GM19463 (cell line): ENCODE measurements at regions not wholly inside any gene's neighbourhood (a gene's known extent, or its start where the extent isn't known, plus 50 kb on each side); places are given as distances from the start of the nearest gene placed in this dataset.
"Not testable (repeated sequence)": the region's sequence is repeated elsewhere in the genome, so short reads cannot be mapped to it uniquely, and the experiment has no call there.

ENCODE experiments used
- ATAC-seq: cut with Tn5 transposase; IDR thresholded peaks from one replicate; pipeline ENCODE4 v1.9.1; 2021; ENCODE audit warnings: mild to moderate bottlenecking, moderate library complexity; ENCODE audit not compliant: unreplicated experiment

GRCh38 chr18:39190508-39190907, 1624.9 kb upstream of the CELF4 start:
- peak; percentile 42 for ATAC-seq

- no peak for ATAC-seq
Measured at GRCh38 chr18:39188278-39188677, 1622.7 kb upstream of the CELF4 start.

GRCh38 chr18:39186008-39186407, 1620.4 kb upstream of the CELF4 start:
- peak; percentile 57 for ATAC-seq

- ATAC-seq: no peak
Measured at GRCh38 chr18:39184176-39184575, 1618.6 kb upstream of the CELF4 start.

- no peak for ATAC-seq
Measured at GRCh38 chr18:39178166-39178565, 1612.6 kb upstream of the CELF4 start.

- no peak for ATAC-seq
Measured at GRCh38 chr18:39172695-39173421, 1607.3 kb upstream of the CELF4 start.

- no peak for ATAC-seq
Measured at GRCh38 chr18:39168723-39169122, 1603.1 kb upstream of the CELF4 start.

GRCh38 chr18:39167990-39168389, 1602.4 kb upstream of the CELF4 start:
- no peak for ATAC-seq

GRCh38 chr18:39166776-39167175, 1601.2 kb upstream of the CELF4 start:
- ATAC-seq: no peak

GRCh38 chr18:39162013-39162827, 1596.6 kb upstream of the CELF4 start:
- no peak for ATAC-seq

- no peak for ATAC-seq
Measured at GRCh38 chr18:39149211-39149806, 1583.7 kb upstream of the CELF4 start.

GRCh38 chr18:39134255-39134654, 1568.7 kb upstream of the CELF4 start:
- no peak for ATAC-seq

- not testable (repeated sequence) for ATAC-seq
Measured at GRCh38 chr18:39127538-39127937, 1561.9 kb upstream of the CELF4 start.

- no peak for ATAC-seq
Measured at GRCh38 chr18:39113790-39114189, 1548.2 kb upstream of the CELF4 start.

GRCh38 chr18:39105104-39105503, 1539.5 kb upstream of the CELF4 start:
- ATAC-seq: no peak

- no peak for ATAC-seq
Measured at GRCh38 chr18:39072970-39073369, 1507.4 kb upstream of the CELF4 start.

GRCh38 chr18:39062426-39062825, 1496.8 kb upstream of the CELF4 start:
- no peak for ATAC-seq

- ATAC-seq: no peak
Measured at GRCh38 chr18:39058386-39059000, 1492.9 kb upstream of the CELF4 start.

GRCh38 chr18:39057423-39058064, 1491.9 kb upstream of the CELF4 start:
- ATAC-seq: no peak

- ATAC-seq: no peak
Measured at GRCh38 chr18:39053571-39053970, 1488.0 kb upstream of the CELF4 start.

- no peak for ATAC-seq
Measured at GRCh38 chr18:39051013-39051412, 1485.4 kb upstream of the CELF4 start.
